WTC11 (cell line): ENCODE measurements at regions not wholly inside any gene's neighbourhood (a gene's known extent, or its start where the extent isn't known, plus 50 kb on each side); places are given as distances from the start of the nearest gene placed in this dataset.

Experiments
- CTCF ChIP-seq: fragments of 200-600 bp; IDR thresholded peaks from 2 replicates; pipeline ENCODE4 v1.8.0; 2022; ENCODE audit warnings: antibody characterized with exemption
- EMX1 ChIP-seq: fragments of 250-450 bp; sonication (Bioruptor Pico); IDR thresholded peaks from 2 replicates; pipeline ENCODE4 v1.8.0; 2021; ENCODE audit warnings: mild to moderate bottlenecking
- NR1H2 ChIP-seq: sonication (generic); formaldehyde crosslinking; IDR thresholded peaks from 2 replicates; pipeline ENCODE4 v1.9.0; 2021; ENCODE audit warnings: mild to moderate bottlenecking, moderate library complexity, missing genetic modification reagents
- SP1 ChIP-seq: sonication (generic); formaldehyde crosslinking; conservative IDR thresholded peaks from 2 replicates; pipeline ENCODE4 v1.8.1; 2022; ENCODE audit warnings: missing genetic modification reagents
- ZNF671 ChIP-seq: fragments of 250-450 bp; sonication (Bioruptor Pico); IDR thresholded peaks from 2 replicates; pipeline ENCODE4 v1.8.0; 2021; ENCODE audit warnings: mild to moderate bottlenecking
- ZSCAN18 ChIP-seq: fragments of 250-450 bp; sonication (Bioruptor Pico); IDR thresholded peaks from 2 replicates; pipeline ENCODE4 v2.1.2; 2022; ENCODE audit warnings: mild to moderate bottlenecking, moderate library complexity

GRCh38 chr6:6892744-6893583 lies 214.8 kb upstream of the RREB1 start:
- no peak for TF ChIP-seq CTCF
- TF ChIP-seq ZNF671 (CRISPR knock-in tag), result no peak
- no peak for TF ChIP-seq EMX1 (CRISPR knock-in tag)
- no peak for TF ChIP-seq ZSCAN18
- TF ChIP-seq NR1H2 (CRISPR knock-in tag), result no peak
- TF ChIP-seq SP1, result no peak
